ENCODE measurements at regions not wholly inside any gene's neighbourhood (a gene's known extent, or its start where the extent isn't known, plus 50 kb on each side); places are given as distances from the start of the nearest gene placed in this dataset.

- no peak for FAIRE-seq
- intact Hi-C loops (cut with DNase I) = no loop called here
- Histone ChIP-seq H3K27ac (no peak overlapping the region), H3K36me3 (no peaks in the 10 kb centered on the region), H3K4me1 (no peaks in the 10 kb centered on the region), H3K9me3 (no peaks in the 10 kb centered on the region), H3K4me3 (no peak overlapping the region), H3K27me3 (no peaks in the 10 kb centered on the region)
- no peak for TF ChIP-seq CTCF (IDR thresholded peaks at IDR 0.05)
- ATAC-seq = no peak
- no peak for DNase-seq
- 64 to 65% methylated on average over 4 of the region's 4 CpGs for WGBS, 2 donors
Observed at GRCh38 chr10:36170943-36171501, 528.9 kb upstream of the FZD8 start.

GRCh38 chr10:36170142-36170719 is 528.1 kb upstream of the FZD8 start:
- Histone ChIP-seq H3K4me1 (no peaks in the 10 kb centered on the region), H3K27ac (no peak overlapping the region), H3K4me3 (no peak overlapping the region), H3K36me3 (no peaks in the 10 kb centered on the region), H3K27me3 (no peaks in the 10 kb centered on the region), H3K9me3 (no peaks in the 10 kb centered on the region)
- ATAC-seq (no peak), FAIRE-seq (no peak), DNase-seq (no peak)
- WGBS, 2 donors = 62 to 68% methylated on average over 2 of the region's 2 CpGs
- no peak for TF ChIP-seq CTCF (IDR thresholded peaks at IDR 0.05)
- intact Hi-C loops (cut with DNase I) = no loop called here

GRCh38 chr10:36168777-36169176 is 526.7 kb upstream of the FZD8 start:
- Histone ChIP-seq H3K27me3 (no peaks in the 10 kb centered on the region), H3K36me3 (no peaks in the 10 kb centered on the region), H3K9me3 (no peaks in the 10 kb centered on the region), H3K4me1 (no peaks in the 10 kb centered on the region), H3K27ac (no peak overlapping the region), H3K4me3 (no peak overlapping the region)
- FAIRE-seq (no peak), ATAC-seq (no peak), DNase-seq (no peak)
- intact Hi-C loops (cut with DNase I) = no loop called here
- no peak for TF ChIP-seq CTCF (IDR thresholded peaks at IDR 0.05)
- 68 to 78% methylated on average over 2 of the region's 2 CpGs for WGBS, 2 donors

- intact Hi-C loops (cut with DNase I) = no loop called here
- H3K4me1 ChIP-seq = no peaks in the 10 kb centered on the region
- H3K4me3 ChIP-seq = no peak overlapping the region
- H3K27ac ChIP-seq = no peak overlapping the region
- no peak for ATAC-seq
- DNase-seq = no peak
- no peaks in the 10 kb centered on the region for H3K36me3 ChIP-seq
- TF ChIP-seq CTCF (IDR thresholded peaks at IDR 0.05) = no peak
- WGBS, 2 donors = 64 to 77% methylated on average over 4 of the region's 4 CpGs
- no peak for FAIRE-seq
- no peaks in the 10 kb centered on the region for H3K27me3 ChIP-seq
- H3K9me3 ChIP-seq = no peaks in the 10 kb centered on the region
Observed at GRCh38 chr10:36164556-36165504, 522.7 kb upstream of the FZD8 start.
